ENCODE measurements at regions not wholly inside any gene's neighbourhood (a gene's known extent, or its start where the extent isn't known, plus 50 kb on each side); places are given as distances from the start of the nearest gene placed in this dataset.

- DNase-seq (ENCODE audit: low read depth): no peak
These were observed 126.5 kb upstream of the CITED2 start for GRCh38 chr6:139500977-139501376.

- no peak for DNase-seq (ENCODE audit: low read depth)
These were observed 124.3 kb upstream of the CITED2 start for GRCh38 chr6:139498715-139499114.

GRCh38 chr6:139497345-139497961, 123.0 kb upstream of the CITED2 start:
- DNase-seq (ENCODE audit: low read depth): no peak

- no peak for DNase-seq (ENCODE audit: low read depth)
These were observed 122.4 kb upstream of the CITED2 start for GRCh38 chr6:139496654-139497344.

GRCh38 chr6:139494376-139494990, 120.0 kb upstream of the CITED2 start:
- DNase-seq (ENCODE audit: low read depth): no peak

GRCh38 chr6:139490482-139490881, 116.0 kb upstream of the CITED2 start:
- DNase-seq (ENCODE audit: low read depth): no peak

- DNase-seq (ENCODE audit: low read depth): no peak
These were observed 112.0 kb upstream of the CITED2 start for GRCh38 chr6:139486476-139486799.

GRCh38 chr6:139485742-139486475, 111.5 kb upstream of the CITED2 start:
- DNase-seq (ENCODE audit: low read depth): no peak

GRCh38 chr6:139485185-139485584, 110.7 kb upstream of the CITED2 start:
- DNase-seq (ENCODE audit: low read depth): no peak

GRCh38 chr6:139483079-139483478, 108.6 kb upstream of the CITED2 start:
- no peak for DNase-seq (ENCODE audit: low read depth)

- no peak for DNase-seq (ENCODE audit: low read depth)
These were observed 107.8 kb upstream of the CITED2 start for GRCh38 chr6:139482287-139482686.

GRCh38 chr6:139480356-139481165, 106.1 kb upstream of the CITED2 start:
- no peak for DNase-seq (ENCODE audit: low read depth)

- no peak for DNase-seq (ENCODE audit: low read depth)
These were observed 105.2 kb upstream of the CITED2 start for GRCh38 chr6:139479433-139480222.

- DNase-seq (ENCODE audit: low read depth): no peak
These were observed 101.2 kb upstream of the CITED2 start for GRCh38 chr6:139475646-139476045.

GRCh38 chr6:139475241-139475640, 100.8 kb upstream of the CITED2 start:
- DNase-seq (ENCODE audit: low read depth): no peak

GRCh38 chr6:139474145-139475108, 100.0 kb upstream of the CITED2 start:
- DNase-seq (ENCODE audit: low read depth): no peak

GRCh38 chr6:139473731-139474130, 99.3 kb upstream of the CITED2 start:
- DNase-seq (ENCODE audit: low read depth): no peak

- DNase-seq (ENCODE audit: low read depth): no peak
These were observed 98.8 kb upstream of the CITED2 start for GRCh38 chr6:139473231-139473701.

- DNase-seq (ENCODE audit: low read depth): no peak
These were observed 98.0 kb upstream of the CITED2 start for GRCh38 chr6:139472351-139473015.
